GM20000 (cell line): ENCODE measurements at regions not wholly inside any gene's neighbourhood (a gene's known extent, or its start where the extent isn't known, plus 50 kb on each side); places are given as distances from the start of the nearest gene placed in this dataset.

ENCODE experiments used
- DNase-seq: peaks from one replicate; pipeline ENCODE4 v3.0.0; 2012; ENCODE audit warnings: low spot score
- TF ChIP-seq, protein P1 (sequence below): IDR thresholded peaks from 2 replicates; pipeline ENCODE4 v1.5.1; 2012; ENCODE audit warnings: mild to moderate bottlenecking, control low read depth; ENCODE audit errors: extremely low read depth, missing control alignments

DNA sequence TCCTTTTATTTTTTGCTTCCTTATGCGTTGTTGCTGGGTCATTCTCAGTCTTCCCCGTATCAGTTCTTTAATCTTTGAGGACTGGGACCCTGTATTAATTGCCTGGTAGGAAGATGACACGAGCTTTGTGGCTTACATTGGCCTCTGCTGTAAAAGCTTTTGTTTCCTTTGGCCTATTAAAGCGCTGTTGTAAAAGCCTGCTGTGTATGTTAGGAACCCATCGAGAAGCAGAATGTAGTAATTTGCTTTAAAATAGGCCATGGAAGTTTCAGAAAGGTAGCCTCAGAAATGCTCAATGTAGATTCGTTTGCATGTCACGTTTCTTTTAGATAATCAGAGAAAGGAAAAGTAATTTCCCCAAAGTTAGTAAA, 257.5 kb upstream of the STARD13 start:
- DNase-seq: no peak
- TF ChIP-seq, protein P1, sequence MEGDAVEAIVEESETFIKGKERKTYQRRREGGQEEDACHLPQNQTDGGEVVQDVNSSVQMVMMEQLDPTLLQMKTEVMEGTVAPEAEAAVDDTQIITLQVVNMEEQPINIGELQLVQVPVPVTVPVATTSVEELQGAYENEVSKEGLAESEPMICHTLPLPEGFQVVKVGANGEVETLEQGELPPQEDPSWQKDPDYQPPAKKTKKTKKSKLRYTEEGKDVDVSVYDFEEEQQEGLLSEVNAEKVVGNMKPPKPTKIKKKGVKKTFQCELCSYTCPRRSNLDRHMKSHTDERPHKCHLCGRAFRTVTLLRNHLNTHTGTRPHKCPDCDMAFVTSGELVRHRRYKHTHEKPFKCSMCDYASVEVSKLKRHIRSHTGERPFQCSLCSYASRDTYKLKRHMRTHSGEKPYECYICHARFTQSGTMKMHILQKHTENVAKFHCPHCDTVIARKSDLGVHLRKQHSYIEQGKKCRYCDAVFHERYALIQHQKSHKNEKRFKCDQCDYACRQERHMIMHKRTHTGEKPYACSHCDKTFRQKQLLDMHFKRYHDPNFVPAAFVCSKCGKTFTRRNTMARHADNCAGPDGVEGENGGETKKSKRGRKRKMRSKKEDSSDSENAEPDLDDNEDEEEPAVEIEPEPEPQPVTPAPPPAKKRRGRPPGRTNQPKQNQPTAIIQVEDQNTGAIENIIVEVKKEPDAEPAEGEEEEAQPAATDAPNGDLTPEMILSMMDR: no peak

DNA sequence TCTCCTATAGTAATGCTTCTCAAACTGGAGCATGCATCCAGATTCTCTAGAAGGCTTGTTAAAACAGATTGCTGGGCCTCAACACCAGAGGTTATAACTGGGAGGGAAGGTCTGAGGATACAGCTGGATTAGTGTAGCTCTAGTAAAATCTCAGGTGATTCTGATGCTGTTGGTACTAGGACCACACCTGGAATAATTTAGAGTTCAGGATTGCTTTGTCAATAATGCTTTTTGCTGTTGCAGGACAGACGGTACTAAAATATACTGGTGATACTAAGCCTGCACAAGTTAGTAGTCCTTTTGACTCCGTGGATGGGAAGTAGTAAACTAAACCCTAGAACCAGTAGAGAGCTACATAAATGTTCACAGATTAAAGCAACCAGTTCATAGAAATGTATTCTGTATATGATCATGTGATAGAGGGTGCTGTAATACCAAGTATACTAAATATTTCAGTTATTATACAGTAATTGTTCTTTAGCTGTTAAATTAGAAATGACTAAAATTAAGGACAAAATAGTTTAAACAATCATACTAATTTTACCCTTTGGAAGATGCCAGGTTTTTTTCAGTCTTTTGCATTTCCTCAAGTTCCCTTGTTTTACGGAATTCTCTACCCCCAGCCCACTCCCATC, 258.2 kb upstream of the STARD13 start:
- no peak for DNase-seq
- TF ChIP-seq, protein P1: no peak

GRCh38 chr13:33544308-33544707, 258.8 kb upstream of the STARD13 start:
- TF ChIP-seq, protein P1: no peak
- DNase-seq: no peak

DNA sequence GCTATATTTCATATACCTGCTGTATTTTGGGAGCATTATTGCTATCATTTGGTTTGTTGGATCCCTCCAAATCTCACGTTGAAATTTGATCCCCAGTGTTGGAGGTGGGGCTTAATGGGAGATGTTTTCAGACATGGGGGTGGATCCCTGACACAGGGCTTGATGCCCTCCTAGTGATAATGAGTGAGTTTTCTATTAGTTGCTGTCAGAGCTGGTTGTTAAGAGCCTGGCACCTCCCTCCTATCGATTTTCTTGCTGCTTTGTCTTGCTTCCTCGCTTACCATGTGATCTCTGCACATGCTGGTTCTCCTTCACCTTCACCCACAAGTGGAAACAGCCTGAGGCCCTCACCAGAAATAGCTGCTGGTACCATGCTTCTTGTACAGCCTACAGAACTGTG, 259.9 kb upstream of the STARD13 start:
- no peak for DNase-seq
- TF ChIP-seq, protein P1: no peak

- no peak for DNase-seq
- TF ChIP-seq, protein P1: no peak
Observed at GRCh38 chr13:33547035-33547434, 261.5 kb upstream of the STARD13 start.

GRCh38 chr13:33548069-33548468, 262.5 kb upstream of the STARD13 start:
- TF ChIP-seq, protein P1: no peak
- DNase-seq: no peak

- TF ChIP-seq, protein P1: no peak
- no peak for DNase-seq
Observed at GRCh38 chr13:33550276-33550675, 264.7 kb upstream of the STARD13 start.
